Gastrocnemius medialis (tissue), 4 donors: ENCODE measurements at regions not wholly inside any gene's neighbourhood (a gene's known extent, or its start where the extent isn't known, plus 50 kb on each side); places are given as distances from the start of the nearest gene placed in this dataset.

ENCODE experiments used
- POLR2A ChIP-seq, 2 donors: fragments of 450-650 bp; IDR thresholded peaks; one replicate each; pipeline ENCODE4 v1.6.1; 2017; ENCODE audit warnings: antibody characterized with exemption in 2 of 2, mild to moderate bottlenecking in 2 of 2, moderate library complexity in 2 of 2
- TF ChIP-seq, protein P1 (sequence below), 5 experiments: fragments of 450-650 bp in 3 of 5; fragments of 200-600 bp in 2 of 5; sonication (generic) in 2 of 5; IDR thresholded peaks in 4 of 5; conservative IDR thresholded peaks in 1 of 5; 1 replicate in 4 of 5; 2 replicates in 1 of 5; pipeline ENCODE4 v1.5.1; 2016 to 2019; ENCODE audit warnings: antibody characterized with exemption in 5 of 5, mild to moderate bottlenecking in 3 of 5, moderate library complexity in 3 of 5

DNA sequence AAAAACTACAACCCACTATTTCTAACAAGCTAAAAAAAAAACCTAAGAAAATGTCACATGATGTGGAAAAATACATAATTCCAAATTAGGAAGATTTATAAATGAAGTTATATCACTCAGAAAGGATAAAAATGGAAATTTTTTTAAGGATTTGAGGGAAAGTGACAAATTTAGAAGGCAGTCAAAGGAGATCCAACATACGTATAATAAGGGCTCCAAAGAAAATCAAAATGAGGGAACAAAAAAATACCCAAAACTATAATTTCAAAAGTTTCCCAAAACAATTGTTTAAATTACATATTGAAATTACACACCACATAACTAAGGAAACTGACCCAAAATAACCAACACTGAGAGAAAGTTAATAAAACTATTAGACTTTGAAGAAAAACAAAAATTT lies 381.1 kb upstream of the KAZN start:
- TF ChIP-seq, protein P1, sequence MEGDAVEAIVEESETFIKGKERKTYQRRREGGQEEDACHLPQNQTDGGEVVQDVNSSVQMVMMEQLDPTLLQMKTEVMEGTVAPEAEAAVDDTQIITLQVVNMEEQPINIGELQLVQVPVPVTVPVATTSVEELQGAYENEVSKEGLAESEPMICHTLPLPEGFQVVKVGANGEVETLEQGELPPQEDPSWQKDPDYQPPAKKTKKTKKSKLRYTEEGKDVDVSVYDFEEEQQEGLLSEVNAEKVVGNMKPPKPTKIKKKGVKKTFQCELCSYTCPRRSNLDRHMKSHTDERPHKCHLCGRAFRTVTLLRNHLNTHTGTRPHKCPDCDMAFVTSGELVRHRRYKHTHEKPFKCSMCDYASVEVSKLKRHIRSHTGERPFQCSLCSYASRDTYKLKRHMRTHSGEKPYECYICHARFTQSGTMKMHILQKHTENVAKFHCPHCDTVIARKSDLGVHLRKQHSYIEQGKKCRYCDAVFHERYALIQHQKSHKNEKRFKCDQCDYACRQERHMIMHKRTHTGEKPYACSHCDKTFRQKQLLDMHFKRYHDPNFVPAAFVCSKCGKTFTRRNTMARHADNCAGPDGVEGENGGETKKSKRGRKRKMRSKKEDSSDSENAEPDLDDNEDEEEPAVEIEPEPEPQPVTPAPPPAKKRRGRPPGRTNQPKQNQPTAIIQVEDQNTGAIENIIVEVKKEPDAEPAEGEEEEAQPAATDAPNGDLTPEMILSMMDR (IDR thresholded peaks at IDR 0.05 in 4 of 5, conservative IDR thresholded peaks at IDR 0.05 in 1 of 5) = no peak
- TF ChIP-seq POLR2A (IDR thresholded peaks at IDR 0.05) = no peak
